ENCODE measurements at regions not wholly inside any gene's neighbourhood (a gene's known extent, or its start where the extent isn't known, plus 50 kb on each side); places are given as distances from the start of the nearest gene placed in this dataset.
A peak's percentile ranks its signal among the peaks of the same experiment; 100 is the strongest.
"Not testable (repeated sequence)": the region's sequence is repeated elsewhere in the genome, so short reads cannot be mapped to it uniquely, and the experiment has no call there.

GRCh38 chr3:86537171-86537570 is 453.8 kb downstream of the VGLL3 start:
- DNase-seq = no peak

DNA sequence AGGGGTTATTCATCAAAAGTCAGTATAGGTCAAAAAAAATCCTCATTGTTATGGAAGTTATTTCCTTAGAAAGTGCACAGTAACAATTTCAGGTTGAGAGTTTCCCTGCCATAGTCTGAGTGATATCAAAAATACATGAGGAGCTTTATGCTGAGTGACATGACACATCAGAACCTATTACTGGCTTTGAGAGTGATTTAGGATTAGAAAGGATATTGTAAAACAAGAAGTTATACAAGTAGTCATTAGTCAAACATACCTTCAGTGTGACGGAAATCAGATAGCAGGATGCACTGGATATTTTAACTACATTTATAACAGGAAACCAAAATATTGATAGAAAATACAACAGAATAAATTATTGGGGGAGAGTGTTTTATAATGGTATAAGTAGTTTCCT is 471.1 kb downstream of the VGLL3 start:
- DNase-seq = no peak

DNA sequence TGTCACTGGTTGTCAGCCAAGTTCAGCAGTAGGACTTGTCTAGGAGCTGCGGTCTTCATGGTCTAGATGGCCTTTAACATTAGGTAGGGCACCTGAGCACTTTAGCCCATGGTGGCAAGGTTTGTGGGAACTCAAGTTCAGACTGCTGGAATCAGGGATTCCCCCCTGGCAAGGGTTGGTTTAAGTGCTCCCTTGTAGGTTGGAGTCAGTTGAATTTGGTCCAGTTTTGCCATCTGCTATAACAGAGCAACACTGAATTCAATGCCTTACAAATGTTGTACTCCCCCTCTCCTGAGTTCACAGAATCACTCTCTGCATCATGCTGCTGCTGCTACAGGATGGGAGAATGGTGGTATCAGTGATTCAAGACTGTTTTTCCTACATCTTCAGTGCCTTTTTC is 509.3 kb downstream of the VGLL3 start:
- no peak for DNase-seq

DNA sequence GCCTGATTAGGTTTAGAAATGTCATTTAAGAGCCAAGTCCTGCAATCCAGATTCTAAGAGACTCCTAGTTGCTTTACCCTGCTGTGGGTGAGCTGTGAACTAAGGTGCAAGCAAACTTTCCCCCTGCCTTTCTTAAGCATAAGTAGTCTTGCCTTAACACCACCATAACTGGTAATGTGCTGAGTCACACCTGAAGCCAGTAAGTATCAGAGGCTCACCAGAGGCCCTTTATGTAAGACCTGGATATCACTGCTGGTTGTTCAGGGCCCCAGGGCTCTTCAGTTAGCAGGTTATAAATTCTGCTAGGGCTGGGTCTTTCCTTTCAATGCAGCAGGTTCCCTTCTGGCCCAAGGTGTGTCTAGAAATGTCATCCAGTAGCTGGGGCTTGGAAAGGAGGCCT is 509.9 kb downstream of the VGLL3 start:
- DNase-seq = no peak

GRCh38 chr3:86464180-86464579 is 526.8 kb downstream of the VGLL3 start:
- DNase-seq = no peak

GRCh38 chr3:86451749-86452148 is 539.2 kb downstream of the VGLL3 start:
- no peak for DNase-seq

- DNase-seq = no peak
These were observed 552.4 kb downstream of the VGLL3 start for GRCh38 chr3:86438544-86438943.

DNA sequence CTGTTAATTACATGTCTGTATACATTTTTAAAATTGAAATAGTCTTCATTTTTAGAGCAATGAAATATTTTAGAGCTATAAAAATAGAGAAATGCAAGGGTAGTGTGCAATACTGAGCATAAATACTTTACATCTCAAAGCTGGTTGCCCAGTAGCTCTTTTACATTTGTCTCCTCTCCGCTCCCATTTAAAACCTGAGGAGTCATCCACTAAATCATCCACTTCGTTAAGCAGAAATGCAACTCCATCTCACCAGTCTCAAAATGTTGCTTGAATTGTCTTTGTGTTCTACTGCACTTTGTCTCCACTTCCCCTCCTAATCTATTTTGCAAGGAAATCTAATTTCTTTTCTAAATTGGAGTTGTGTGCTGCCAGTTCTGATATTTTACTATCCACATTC is 563.6 kb downstream of the VGLL3 start:
- no peak for DNase-seq

DNA sequence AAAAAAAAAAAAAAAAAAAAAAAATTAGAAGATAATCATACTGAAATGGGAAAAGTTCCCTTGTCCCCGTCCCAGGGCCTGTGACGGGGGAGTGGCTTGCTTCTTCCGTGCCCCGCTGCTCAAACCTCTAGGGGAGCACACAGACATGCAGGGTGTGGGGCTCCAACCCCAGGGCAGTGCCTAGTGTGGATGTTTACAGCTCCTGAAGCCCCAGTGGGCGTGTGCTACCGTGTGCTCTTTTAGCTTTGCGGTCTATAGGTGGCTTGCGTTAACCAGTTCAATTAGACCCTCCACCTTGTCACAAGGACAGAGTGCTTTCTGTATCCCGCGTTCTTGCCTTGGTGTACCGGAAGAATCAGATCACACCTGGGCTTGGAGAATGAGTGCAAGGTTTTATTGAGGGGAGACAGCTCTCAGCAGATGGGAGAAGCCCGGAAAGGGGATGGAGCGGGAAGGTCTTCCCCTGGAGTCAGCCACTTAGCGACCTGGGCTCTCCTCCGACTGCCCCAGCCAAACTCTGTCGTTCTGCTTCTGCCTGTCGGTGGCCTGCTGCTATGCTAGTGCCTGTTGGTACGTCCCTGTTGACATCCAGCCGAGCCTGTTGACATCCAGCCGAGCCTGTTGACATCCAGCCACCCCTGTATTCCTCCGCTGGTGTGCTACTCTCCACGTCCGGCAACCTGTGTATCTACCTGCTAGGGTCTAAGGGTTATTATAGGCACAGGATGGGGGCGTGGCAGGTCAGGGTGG is 569.8 kb downstream of the VGLL3 start:
- DNase-seq = no peak

DNA sequence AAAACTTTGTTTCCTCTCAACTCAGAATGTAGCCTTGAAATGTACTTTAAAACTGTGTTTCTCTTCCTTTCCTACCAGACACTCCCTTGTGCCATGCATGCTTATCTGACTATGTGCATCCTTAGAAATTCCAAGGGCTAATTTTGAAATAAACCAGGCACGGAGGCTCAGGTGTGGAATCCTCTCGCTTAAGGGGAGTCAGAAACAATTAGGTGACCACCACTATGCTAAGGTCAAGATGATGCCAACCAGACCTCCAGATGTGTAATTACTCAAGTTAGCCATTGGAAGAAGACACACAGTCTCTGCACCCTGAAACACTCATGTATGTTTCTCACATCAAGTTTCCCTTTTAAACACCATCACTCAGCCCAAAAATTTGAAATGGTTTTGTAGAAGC is 572.1 kb downstream of the VGLL3 start:
- DNase-seq = no peak

DNA sequence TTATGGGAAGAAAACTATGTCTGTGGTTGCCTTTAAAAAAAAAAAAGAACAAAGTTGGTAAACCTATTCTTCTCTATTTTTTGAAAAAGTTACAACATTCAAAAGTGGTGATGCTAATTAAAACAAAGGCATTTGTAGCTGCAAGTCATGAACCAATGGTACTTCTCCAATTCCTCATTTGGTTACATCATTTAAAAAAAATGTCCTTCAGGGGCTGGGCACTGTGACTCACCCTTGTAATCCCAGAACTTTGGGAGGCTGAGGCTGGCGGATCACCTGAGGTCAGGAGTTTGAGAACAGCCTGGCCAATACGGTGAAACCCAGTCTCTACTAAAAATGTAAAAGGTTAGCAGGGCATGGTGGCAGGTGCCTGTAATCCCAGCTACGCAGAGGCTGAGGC is 574.6 kb downstream of the VGLL3 start:
- DNase-seq = no peak

DNA sequence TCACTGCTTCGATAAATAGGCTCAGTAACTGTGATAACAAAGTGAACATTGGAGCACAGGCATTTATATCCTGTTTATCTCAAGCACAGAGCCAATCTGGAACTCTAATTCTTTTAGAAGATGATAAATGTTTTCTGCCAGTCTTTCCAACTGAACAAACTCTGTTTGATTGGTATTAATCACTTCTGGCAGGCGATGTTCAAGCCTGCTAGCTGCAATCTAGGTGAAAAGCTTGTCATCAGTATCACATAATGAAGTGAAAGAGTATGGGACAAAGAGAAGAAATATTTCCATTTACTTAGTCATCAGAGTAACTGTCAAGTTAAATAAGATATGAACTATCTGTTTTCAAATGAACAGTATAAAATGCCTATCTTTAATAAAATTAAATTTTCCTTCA is 577.3 kb downstream of the VGLL3 start:
- no peak for DNase-seq

- no peak for DNase-seq
These were observed 580.4 kb downstream of the VGLL3 start for GRCh38 chr3:86410587-86410986.

DNA sequence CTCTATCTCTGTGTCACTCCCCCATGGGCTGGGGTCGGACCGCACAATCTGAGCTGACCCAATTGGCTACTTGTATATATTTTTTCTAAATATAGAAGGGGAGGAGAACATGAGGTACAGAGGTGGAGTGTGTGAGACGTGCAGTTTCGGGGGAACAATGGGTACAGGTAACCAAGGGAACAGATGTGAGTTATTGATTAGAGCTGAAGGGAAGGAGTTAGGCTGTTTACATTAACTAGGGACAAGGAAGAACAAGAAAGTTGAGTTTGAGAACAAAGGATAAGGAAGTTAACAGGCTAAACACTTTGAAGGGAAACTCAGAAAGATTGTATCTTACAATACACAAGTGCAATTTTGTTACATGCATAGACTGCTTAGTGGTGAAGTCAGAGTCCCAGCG is 601.2 kb downstream of the VGLL3 start:
- not testable (repeated sequence) for DNase-seq

- peak; percentile 7 for DNase-seq
These were observed 602.1 kb downstream of the VGLL3 start for GRCh38 chr3:86388820-86389219.

DNA sequence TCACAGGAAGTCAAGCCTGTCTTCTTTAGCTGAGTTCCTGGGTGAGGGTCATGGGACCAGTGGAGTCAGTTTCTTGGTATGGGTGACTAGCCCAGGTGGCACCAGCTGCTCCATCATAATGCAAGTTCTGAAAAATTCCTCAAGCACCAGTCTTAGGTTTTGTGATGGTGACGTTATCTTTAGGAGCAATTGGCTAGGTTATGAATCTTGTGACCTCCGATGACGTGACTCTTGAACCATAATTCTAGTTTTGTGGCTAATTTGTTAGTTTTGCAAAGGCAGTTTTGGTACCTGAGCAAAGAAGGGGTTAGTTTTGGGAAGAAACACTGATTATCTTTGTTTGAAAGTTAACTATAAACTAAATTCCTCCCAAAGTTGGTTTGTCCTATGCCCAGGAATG is 608.4 kb downstream of the VGLL3 start:
- DNase-seq = no peak

- DNase-seq = no peak
These were observed 609.7 kb downstream of the VGLL3 start for GRCh38 chr3:86381247-86381646.

DNA sequence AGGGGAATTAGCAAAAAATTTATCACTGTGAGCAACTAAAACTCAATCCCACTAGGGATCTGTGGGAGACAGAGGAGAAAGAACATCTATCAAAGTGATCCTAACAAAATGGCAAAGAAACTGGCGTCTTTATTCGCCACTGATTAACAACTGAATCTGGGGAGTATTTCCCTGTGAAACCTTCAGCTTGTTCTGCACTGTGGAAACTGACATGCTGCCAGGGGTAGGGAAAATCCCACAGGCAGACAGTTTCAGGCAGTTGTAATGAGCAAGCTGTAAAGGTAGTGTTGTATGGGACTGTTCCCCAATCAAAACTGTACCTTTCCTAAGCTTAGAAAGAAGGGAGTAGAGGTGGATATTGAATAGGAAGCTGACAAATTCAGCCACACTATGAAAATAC is 611.7 kb downstream of the VGLL3 start:
- DNase-seq = no peak

GRCh38 chr3:86378829-86379228 is 612.1 kb downstream of the VGLL3 start:
- no peak for DNase-seq

DNA sequence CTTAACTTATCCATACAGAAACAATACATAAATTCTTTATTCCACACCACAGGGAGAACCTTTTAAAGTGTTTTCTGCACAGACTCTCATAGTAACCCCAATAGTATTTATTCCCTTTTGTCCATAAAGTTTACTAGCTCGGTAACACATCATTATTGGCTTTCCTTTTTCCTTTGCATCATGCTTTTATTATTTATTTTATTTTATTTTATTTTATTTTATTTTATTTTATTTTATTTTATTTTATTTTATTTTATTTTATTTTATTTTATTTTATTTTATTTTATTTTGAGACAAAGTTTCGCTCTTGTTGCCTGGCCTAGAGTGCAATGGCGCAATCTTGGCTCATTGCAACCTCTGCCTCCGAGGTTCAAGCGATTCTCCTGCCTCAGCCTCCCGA is 655.4 kb downstream of the VGLL3 start:
- not testable (repeated sequence) for DNase-seq

DNA sequence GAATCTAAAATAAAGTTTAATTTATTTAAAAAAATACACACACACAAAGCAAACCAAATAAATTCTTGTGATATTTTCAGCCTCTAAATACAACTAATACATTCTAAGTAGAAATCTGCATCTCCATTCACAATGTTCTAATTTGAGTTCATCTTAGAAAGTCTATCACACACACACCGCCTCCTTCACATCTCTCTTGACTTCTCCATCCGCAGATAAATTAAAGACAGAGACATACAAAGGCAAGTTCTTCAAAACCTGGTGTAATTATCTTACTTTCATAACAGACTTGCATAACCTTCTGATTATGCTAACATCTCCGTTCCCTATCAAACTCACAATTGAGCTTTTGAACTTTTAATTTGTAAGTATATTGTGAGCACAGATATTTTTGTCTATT is 657.3 kb downstream of the VGLL3 start:
- no peak for DNase-seq

GRCh38 chr3:86303935-86304334 is 687.0 kb downstream of the VGLL3 start:
- DNase-seq = no peak

DNA sequence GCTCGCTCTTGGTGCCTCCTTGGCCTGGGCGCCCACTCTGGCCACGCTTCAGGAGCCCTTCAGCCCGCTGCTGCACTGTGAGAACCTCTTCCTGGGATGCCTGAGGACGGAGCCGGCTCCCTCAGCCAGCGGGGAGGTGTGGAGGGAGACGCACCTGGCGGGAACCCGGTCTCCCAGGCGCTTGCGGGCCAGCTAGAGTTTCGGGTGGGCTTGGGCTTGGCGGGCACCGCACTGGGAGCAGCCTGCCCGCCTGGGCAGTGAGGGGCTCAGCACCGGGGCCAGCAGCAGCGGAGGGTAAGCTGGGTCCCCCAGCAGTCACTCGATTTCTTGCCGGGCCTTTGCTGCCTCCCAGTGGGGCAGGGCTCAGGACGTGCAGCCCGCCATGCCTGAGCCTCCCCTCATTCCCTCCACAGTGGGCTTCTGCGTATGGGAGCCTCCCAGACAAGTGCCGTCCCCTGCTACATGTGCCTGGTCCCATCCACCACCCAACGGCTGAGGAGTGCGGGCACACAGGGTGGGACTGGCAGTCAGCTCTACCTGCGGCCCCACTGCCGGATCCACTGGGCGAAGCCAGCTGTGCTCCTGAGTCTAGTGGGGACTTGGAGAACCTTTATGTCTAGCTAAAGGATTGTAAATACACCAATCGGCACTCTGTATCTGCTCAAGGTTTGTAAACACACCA is 708.7 kb downstream of the VGLL3 start:
- DNase-seq = no peak

DNA sequence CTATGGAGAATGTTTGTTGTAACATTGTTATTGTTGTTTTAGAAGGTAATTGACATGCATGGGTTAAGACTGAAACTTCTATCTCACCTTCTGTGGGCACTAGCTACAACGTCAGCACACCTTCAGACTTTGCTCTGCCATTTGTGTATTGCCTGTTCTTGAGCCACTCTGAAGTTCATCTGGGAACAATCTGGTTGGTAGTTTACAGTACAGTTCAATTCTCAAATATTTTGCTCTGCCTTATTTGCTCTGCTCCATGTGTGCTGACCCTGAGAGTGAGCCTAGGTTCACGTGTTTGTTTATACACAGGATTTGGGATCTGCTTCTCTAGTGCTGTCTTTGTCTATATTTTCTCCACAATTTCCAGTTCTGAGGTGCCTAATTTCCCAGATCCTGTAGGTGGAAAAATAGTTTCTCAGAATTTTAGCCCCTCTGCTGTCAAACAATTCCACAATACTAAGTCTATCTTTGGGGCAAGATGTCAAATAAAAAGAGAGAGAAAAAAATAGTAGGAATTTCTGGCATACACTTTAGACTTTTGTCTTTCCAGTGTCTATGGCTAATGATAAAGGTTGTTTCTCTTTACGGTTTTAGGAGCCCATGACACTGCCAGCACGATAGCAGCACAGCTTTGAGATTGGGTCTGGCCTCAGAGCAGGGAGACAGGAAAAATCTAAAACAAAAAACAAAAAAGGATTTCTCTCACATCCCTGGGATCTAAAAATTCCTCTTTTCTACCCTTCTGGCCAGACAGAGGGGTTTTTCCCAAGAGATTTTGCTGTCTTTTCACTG is 721.4 kb downstream of the VGLL3 start:
- no peak for DNase-seq

Measured in RPMI8226 (cell line).